Colonic mucosa (tissue), 4 donors: ENCODE measurements at regions not wholly inside any gene's neighbourhood (a gene's known extent, or its start where the extent isn't known, plus 50 kb on each side); places are given as distances from the start of the nearest gene placed in this dataset.

ENCODE experiments used
- DNase-seq: peaks from one replicate; pipeline ENCODE4 v3.0.0-alpha.2; 2020
- H3K27ac ChIP-seq: fragments of 200-600 bp; one replicate; pipeline ENCODE4 v1.8.0; 2021
- H3K27me3 ChIP-seq: fragments of 200-600 bp; one replicate; pipeline ENCODE4 v1.8.0; 2021
- H3K36me3 ChIP-seq: fragments of 200-600 bp; one replicate; pipeline ENCODE4 v1.8.0; 2021
- H3K4me1 ChIP-seq: fragments of 200-600 bp; one replicate; pipeline ENCODE4 v1.8.0; 2021; ENCODE audit warnings: mild to moderate bottlenecking
- H3K4me3 ChIP-seq: fragments of 200-600 bp; one replicate; pipeline ENCODE4 v1.8.0; 2021
- H3K9ac ChIP-seq, 2 donors: one replicate each; pipeline ENCODE4 v1.7.0; 2013; ENCODE audit warnings: control low read depth in 2 of 2, low read depth in 2 of 2, low read length in 2 of 2
- H3K9me3 ChIP-seq: fragments of 200-600 bp; one replicate; pipeline ENCODE4 v1.8.0; 2021
- intact Hi-C: fragments of 100-400 bp; cut with DNase I; formaldehyde crosslinking; loops from one replicate; pipeline ENCODE4 v1.14.1; 2022
- TF ChIP-seq, protein P1 (sequence below): fragments of 200-600 bp; IDR thresholded peaks from one replicate; pipeline ENCODE4 v1.8.0; 2022; ENCODE audit warnings: antibody characterized with exemption, mild to moderate bottlenecking
- donor health status: healthy.
- donor health status: DM: no; HTN: no; CAD: no.
- donor health status: DM: no; HTN: no; CAD: no.

DNA sequence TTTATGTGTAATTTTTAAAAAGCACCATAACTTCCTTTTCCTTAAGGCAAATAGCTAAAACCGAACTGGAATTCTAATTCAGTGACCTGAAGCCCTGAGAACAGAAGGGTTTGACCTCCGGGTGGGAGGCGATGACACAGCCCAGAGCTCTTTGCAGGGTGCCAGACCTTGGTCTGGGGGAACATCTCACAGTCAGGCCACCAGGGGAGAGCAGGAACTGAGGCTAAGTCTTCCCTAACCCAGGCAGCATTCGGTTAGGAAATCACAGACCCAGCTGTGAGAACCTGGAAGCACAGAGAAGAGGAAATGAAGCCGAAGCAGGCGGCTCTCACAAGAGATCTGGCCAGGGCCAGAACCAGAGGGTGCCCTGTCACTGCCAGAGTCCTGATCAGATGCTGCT is 444.8 kb downstream of the TTLL7 start:
- no peaks in the 10 kb centered on the region for H3K27me3 ChIP-seq
- H3K9me3 ChIP-seq, result no peaks in the 10 kb centered on the region
- no peaks in the 10 kb centered on the region for H3K36me3 ChIP-seq
- H3K9ac ChIP-seq, result no peak overlapping the region
- H3K4me1 ChIP-seq, result no peaks in the 10 kb centered on the region
- DNase-seq, result no peak
- H3K4me3 ChIP-seq, result no peak overlapping the region
- H3K27ac ChIP-seq, result no peak overlapping the region
- TF ChIP-seq, protein P1, sequence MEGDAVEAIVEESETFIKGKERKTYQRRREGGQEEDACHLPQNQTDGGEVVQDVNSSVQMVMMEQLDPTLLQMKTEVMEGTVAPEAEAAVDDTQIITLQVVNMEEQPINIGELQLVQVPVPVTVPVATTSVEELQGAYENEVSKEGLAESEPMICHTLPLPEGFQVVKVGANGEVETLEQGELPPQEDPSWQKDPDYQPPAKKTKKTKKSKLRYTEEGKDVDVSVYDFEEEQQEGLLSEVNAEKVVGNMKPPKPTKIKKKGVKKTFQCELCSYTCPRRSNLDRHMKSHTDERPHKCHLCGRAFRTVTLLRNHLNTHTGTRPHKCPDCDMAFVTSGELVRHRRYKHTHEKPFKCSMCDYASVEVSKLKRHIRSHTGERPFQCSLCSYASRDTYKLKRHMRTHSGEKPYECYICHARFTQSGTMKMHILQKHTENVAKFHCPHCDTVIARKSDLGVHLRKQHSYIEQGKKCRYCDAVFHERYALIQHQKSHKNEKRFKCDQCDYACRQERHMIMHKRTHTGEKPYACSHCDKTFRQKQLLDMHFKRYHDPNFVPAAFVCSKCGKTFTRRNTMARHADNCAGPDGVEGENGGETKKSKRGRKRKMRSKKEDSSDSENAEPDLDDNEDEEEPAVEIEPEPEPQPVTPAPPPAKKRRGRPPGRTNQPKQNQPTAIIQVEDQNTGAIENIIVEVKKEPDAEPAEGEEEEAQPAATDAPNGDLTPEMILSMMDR, result no peak
- intact Hi-C loops, result no loop called here

DNA sequence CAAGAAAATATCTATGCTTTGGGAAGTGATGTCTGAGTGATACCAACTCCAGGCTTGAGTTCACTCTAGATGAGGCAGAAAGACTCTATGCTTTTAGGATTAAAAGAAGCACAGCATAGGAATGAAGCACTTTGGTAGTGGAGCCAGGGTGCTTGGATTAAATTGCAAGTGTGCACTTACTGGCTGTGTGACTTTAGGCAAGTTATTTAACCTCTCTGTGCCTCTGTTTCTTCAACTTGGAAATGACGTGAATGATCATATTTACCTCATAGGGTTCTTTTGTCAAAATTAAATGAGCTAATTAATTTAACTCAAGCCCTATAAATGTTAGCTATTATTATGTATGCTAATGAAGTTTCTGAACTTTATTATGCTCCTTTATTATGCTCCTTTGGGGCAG is 446.1 kb downstream of the TTLL7 start:
- H3K9ac ChIP-seq, result no peak overlapping the region
- intact Hi-C loops, result no loop called here
- no peaks in the 10 kb centered on the region for H3K4me1 ChIP-seq
- no peak overlapping the region for H3K27ac ChIP-seq
- H3K36me3 ChIP-seq, result no peaks in the 10 kb centered on the region
- no peaks in the 10 kb centered on the region for H3K9me3 ChIP-seq
- H3K4me3 ChIP-seq, result no peak overlapping the region
- no peaks in the 10 kb centered on the region for H3K27me3 ChIP-seq
- DNase-seq, result no peak
- TF ChIP-seq, protein P1, result no peak

DNA sequence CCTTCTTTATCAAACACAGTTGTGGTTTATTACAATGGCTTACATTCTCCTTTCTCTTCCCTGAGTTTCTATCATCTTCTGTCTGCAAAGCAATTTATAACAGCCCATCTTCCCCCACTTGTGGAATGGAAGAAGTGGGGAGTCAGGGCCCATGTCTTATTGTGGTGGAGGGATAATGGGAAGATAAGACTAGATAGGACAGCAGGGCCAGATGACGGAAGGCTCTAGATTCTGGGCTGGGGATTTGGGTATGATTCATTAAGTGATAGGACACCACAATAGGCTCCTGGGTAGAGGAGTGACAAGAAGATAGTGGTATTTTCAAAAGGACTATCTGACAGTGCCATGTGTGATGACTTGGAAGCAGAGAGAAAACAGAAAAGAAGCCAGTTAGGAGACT is 450.6 kb downstream of the TTLL7 start:
- Histone ChIP-seq H3K36me3 (no peaks in the 10 kb centered on the region), H3K27ac (no peak overlapping the region), H3K4me3 (no peak overlapping the region), H3K9ac (no peak overlapping the region), H3K27me3 (no peaks in the 10 kb centered on the region), H3K4me1 (no peaks in the 10 kb centered on the region), H3K9me3 (no peaks in the 10 kb centered on the region)
- no peak for DNase-seq
- TF ChIP-seq, protein P1, result no peak
- intact Hi-C loops, result no loop called here

DNA sequence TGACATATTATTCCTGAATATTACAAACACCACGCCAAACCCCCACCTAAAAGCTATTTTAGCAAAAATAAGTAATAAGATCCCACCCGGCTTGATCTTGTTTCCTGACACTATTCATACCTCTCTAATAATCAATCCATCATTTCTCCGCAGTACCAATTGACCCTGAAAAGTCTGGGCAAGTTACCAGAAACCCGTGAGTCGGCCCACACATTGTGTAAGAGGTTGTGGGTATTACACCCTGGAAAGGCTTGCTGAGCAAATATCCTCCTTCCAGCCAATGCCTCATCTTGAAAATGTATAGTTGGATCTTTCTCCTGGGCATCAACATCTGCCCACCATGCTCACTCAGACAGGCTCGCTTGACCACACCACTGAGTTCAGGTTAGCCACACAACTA is 451.0 kb downstream of the TTLL7 start:
- TF ChIP-seq, protein P1, result no peak
- Histone ChIP-seq H3K4me3 (no peak overlapping the region), H3K9ac (no peak overlapping the region), H3K27me3 (no peaks in the 10 kb centered on the region), H3K36me3 (no peaks in the 10 kb centered on the region), H3K9me3 (no peaks in the 10 kb centered on the region), H3K4me1 (no peaks in the 10 kb centered on the region), H3K27ac (no peak overlapping the region)
- no peak for DNase-seq
- intact Hi-C loops, result no loop called here

DNA sequence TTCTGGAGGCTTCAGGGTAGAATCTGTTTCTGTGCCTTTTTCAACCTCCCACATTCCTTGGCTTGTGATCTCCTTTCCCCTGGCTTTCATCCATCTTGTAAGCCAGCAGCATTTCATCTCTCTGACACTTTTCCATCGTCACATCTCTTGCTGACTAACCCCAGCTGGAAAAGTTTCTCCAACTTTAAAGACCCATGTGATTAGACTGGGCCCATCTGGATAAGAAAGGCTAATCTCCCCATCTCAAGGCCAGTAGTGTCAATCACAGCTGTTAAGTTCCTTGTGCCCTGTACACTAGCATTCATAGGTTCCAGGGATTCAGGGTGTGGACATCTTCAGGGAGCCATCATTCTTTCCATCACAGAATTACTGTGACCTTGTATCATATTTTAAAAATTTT is 452.1 kb downstream of the TTLL7 start:
- TF ChIP-seq, protein P1, result no peak

More for the DNA sequence above, 452.1 kb downstream of the TTLL7 start:
- intact Hi-C loops, result no loop called here
- Histone ChIP-seq H3K4me1 (no peaks in the 10 kb centered on the region), H3K36me3 (no peaks in the 10 kb centered on the region), H3K9me3 (no peaks in the 10 kb centered on the region), H3K9ac (no peak overlapping the region), H3K27me3 (no peaks in the 10 kb centered on the region), H3K4me3 (no peak overlapping the region), H3K27ac (no peak overlapping the region)
- no peak for DNase-seq
